Coronary artery (tissue), 2 donors: ENCODE measurements at regions not wholly inside any gene's neighbourhood (a gene's known extent, or its start where the extent isn't known, plus 50 kb on each side); places are given as distances from the start of the nearest gene placed in this dataset.

Experiments
- DNase-seq: peaks from one replicate; pipeline ENCODE4 v3.0.0-alpha.2; 2017; ENCODE audit warnings: low spot score
- H3K27ac ChIP-seq, 2 donors: fragments of 200-600 bp; sonication (generic); one replicate each; pipeline ENCODE4 v1.5.1; 2016 to 2019
- H3K4me3 ChIP-seq: fragments of 200-600 bp; sonication (generic); 2 replicates; pipeline ENCODE4 v1.5.1; 2016; ENCODE audit warnings: mild to moderate bottlenecking, moderate library complexity
- CTCF ChIP-seq: fragments of 200-600 bp; sonication (generic); IDR thresholded peaks from one replicate; pipeline ENCODE4 v1.5.1; 2019; ENCODE audit warnings: antibody characterized with exemption

- no peak overlapping the region for H3K27ac ChIP-seq
- no peak for DNase-seq
- TF ChIP-seq CTCF, result no peak
- H3K4me3 ChIP-seq, result no peak overlapping the region
These were observed 51.1 kb downstream of the DOP1B start for GRCh38 chr21:36207577-36208320.

- no peak for TF ChIP-seq CTCF
These were observed 51.8 kb downstream of the DOP1B start for GRCh38 chr21:36208326-36209013.

GRCh38 chr21:36209626-36210171, 53.1 kb downstream of the DOP1B start:
- no peak for DNase-seq
- no peak overlapping the region for H3K4me3 ChIP-seq
- no peak for TF ChIP-seq CTCF
- H3K27ac ChIP-seq, result no peak overlapping the region

More at GRCh38 chr21:36208326-36209013, 51.8 kb downstream of the DOP1B start:
- no peak overlapping the region for H3K4me3 ChIP-seq
- H3K27ac ChIP-seq, result no peak overlapping the region
- no peak for DNase-seq

- no peak for TF ChIP-seq CTCF
- DNase-seq, result no peak
- H3K27ac ChIP-seq, result no peak overlapping the region
- H3K4me3 ChIP-seq, result no peak overlapping the region
These were observed 54.4 kb downstream of the DOP1B start for GRCh38 chr21:36210779-36211659.

- TF ChIP-seq CTCF, result no peak
- DNase-seq, result no peak
- H3K4me3 ChIP-seq, result no peak overlapping the region
- H3K27ac ChIP-seq, result no peak overlapping the region
These were observed 55.3 kb downstream of the DOP1B start for GRCh38 chr21:36211660-36212512.

- no peak for TF ChIP-seq CTCF
These were observed 55.8 kb downstream of the DOP1B start for GRCh38 chr21:36212513-36212780.

More at GRCh38 chr21:36212513-36212780, 55.8 kb downstream of the DOP1B start:
- no peak overlapping the region for H3K4me3 ChIP-seq
- H3K27ac ChIP-seq, result no peak overlapping the region
- DNase-seq, result no peak
